Lower leg skin (tissue), 4 donors: ENCODE measurements at regions not wholly inside any gene's neighbourhood (a gene's known extent, or its start where the extent isn't known, plus 50 kb on each side); places are given as distances from the start of the nearest gene placed in this dataset.

Experiments used
- DNase-seq, 2 donors: peaks; one replicate each; pipeline ENCODE4 v3.0.0-alpha.2; 2019; ENCODE audit warnings: low spot score in 2 of 2
- H3K4me3 ChIP-seq: fragments of 200-600 bp; sonication (generic); 2 replicates; pipeline ENCODE4 v1.5.1; 2017; ENCODE audit warnings: mild to moderate bottlenecking, low read depth; ENCODE audit not compliant: poor library complexity, severe bottlenecking
- POLR2A ChIP-seq, 2 donors: fragments of 450-650 bp; IDR thresholded peaks; one replicate each; pipeline ENCODE4 v1.6.1; 2016 to 2017; ENCODE audit warnings: antibody characterized with exemption in 2 of 2, mild to moderate bottlenecking in 1 of 2, moderate library complexity in 1 of 2
- WGBS, 2 donors: methylation state at CpG; one replicate each; pipeline ENCODE4 v1.1.5; 2018; 5-methylcytosine and 5-hydroxymethylcytosine counted together
- intact Hi-C: fragments of 100-400 bp; cut with DNase I; formaldehyde crosslinking; loops from one replicate; pipeline ENCODE4 v1.15.0; 2023; ENCODE audit warnings: low total_unique reads
- TF ChIP-seq, protein P1 (sequence below), 3 donors: fragments of 450-650 bp; IDR thresholded peaks; one replicate each; pipeline ENCODE4 v1.5.1; 2016; ENCODE audit warnings: antibody characterized with exemption in 3 of 3, mild to moderate bottlenecking in 3 of 3, moderate library complexity in 2 of 3

DNA sequence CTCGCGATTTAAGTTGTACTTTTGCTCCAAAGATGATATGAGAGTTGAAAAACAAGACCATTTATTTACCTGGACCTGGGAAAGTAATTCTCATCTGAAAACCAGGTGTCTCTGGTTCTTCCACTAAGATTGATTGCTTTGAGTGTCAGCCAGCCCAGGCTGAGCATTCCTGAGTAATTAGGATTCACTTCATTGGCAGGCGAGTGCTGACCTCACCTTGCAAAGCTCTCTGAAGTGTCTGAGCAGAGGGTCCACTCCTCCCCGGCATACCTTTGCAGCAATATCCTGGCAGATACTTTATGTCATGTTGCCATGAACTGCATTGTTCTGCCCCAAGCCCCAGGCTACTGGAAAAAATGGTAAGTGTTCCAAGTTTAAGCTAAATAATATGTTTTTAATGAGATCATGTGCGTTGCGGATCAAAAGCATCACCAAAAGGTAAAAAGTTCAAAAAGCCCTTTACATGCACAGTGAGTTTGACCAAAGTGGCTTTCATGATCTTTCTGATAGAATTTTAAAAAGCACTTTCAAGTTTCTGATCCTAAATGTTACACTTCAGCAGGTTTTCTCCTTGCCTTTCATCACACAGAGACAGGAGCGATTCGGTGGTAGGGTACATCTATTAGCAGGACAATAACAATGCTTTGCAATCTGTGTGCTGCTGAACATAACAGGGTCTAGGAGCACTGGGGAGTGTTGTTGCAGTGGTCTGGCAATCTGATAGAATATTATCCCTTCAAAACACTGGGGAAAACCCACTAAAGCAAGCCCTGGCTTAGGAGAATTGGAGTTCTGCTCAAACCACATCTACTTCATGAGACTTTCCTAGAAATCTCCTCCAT lies 127.8 kb upstream of the EEF1E1 start:
- DNase-seq, result no peak
- WGBS, 2 donors, result 35 to 38% methylated on average over 8 of the region's 8 CpGs
- H3K4me3 ChIP-seq, result no peak overlapping the region
- TF ChIP-seq, protein P1, sequence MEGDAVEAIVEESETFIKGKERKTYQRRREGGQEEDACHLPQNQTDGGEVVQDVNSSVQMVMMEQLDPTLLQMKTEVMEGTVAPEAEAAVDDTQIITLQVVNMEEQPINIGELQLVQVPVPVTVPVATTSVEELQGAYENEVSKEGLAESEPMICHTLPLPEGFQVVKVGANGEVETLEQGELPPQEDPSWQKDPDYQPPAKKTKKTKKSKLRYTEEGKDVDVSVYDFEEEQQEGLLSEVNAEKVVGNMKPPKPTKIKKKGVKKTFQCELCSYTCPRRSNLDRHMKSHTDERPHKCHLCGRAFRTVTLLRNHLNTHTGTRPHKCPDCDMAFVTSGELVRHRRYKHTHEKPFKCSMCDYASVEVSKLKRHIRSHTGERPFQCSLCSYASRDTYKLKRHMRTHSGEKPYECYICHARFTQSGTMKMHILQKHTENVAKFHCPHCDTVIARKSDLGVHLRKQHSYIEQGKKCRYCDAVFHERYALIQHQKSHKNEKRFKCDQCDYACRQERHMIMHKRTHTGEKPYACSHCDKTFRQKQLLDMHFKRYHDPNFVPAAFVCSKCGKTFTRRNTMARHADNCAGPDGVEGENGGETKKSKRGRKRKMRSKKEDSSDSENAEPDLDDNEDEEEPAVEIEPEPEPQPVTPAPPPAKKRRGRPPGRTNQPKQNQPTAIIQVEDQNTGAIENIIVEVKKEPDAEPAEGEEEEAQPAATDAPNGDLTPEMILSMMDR (IDR thresholded peaks at IDR 0.05), result no peak
- TF ChIP-seq POLR2A (IDR thresholded peaks at IDR 0.05), result no peak
- intact Hi-C loops, result no loop called here

DNA sequence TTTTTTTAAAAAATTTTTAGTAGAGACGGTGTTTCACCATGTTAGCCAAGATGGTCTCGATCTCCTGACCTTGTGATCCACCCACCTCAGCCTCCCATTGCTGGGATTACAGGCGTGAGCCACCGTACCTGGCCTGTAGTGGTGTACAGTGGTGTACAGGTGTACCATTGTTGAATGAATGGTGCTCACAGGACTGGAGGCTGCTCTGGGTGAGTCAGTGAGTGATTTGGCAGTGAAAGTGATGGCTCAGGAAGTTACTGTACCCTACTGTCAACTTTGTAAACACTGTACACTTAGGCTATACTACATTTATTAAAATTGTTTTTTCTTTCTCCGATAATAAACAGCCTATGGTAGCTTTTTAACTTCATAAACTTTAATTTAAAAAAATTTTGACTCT lies 122.8 kb upstream of the EEF1E1 start:
- intact Hi-C loops, result no loop called here
- no peak overlapping the region for H3K4me3 ChIP-seq
- DNase-seq, result no peak
- TF ChIP-seq, protein P1 (IDR thresholded peaks at IDR 0.05), result no peak
- no peak for TF ChIP-seq POLR2A (IDR thresholded peaks at IDR 0.05)
- 87 to 89% methylated on average over 5 of the region's 5 CpGs for WGBS, 2 donors

DNA sequence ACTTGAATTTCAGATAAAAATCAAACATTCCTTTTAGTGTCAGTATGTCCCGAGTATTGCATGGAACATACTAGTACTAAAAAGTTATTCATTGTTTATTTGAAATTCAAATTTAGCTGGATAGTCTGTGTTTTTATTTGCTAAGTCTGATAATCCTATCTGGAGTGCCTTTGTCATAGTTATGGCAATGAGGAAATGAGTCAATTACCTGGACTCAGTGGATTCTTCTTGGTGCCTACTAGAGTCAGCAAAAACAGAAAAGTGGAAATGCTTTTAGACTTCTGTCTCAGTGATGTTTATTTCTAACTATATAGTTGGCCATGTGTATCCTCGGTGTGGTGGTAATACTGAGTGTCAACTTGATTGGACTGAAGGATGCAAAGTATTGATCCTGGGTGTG lies 121.3 kb upstream of the EEF1E1 start:
- H3K4me3 ChIP-seq, result no peak overlapping the region
- TF ChIP-seq, protein P1 (IDR thresholded peaks at IDR 0.05), result no peak
- no peak for TF ChIP-seq POLR2A (IDR thresholded peaks at IDR 0.05)
- intact Hi-C loops, result no loop called here
- WGBS, 2 donors, result 59 to 75% methylated on average over 2 of the region's 2 CpGs
- no peak for DNase-seq

DNA sequence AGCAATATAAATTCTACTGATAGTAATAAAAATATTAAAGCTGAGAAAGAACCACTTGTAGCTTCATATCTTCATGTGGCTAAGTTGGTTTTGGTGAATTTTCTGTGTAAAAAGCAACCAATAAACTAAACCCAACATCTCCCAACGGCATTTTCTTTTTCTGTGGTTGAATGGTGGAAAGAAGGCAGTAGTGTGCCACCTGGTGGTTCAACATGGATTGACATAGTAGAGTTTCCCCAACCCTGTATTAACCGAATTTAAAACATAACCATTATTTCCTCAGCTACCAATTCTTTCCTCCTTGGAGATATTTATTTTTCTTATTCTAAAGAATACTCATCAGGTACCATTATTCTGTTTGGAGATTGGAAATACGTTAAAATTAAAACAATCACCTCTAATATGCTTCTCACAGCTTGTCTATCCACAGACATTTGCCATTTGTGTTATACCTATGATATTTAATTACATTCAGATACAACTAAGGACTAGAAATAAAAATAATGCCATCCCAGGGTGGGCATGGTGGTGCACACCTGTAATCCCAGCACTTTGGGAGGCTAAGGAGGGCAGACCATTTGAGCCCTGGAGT lies 117.1 kb upstream of the EEF1E1 start:
- no peak overlapping the region for H3K4me3 ChIP-seq
- WGBS, 2 donors, result 8 to 9% methylated on average over 3 of the region's 3 CpGs
- TF ChIP-seq, protein P1 (IDR thresholded peaks at IDR 0.05), result no peak
- TF ChIP-seq POLR2A (IDR thresholded peaks at IDR 0.05), result no peak
- DNase-seq, result peak in 1 of 2 donors; percentile 25
- intact Hi-C loops, result no loop called here

DNA sequence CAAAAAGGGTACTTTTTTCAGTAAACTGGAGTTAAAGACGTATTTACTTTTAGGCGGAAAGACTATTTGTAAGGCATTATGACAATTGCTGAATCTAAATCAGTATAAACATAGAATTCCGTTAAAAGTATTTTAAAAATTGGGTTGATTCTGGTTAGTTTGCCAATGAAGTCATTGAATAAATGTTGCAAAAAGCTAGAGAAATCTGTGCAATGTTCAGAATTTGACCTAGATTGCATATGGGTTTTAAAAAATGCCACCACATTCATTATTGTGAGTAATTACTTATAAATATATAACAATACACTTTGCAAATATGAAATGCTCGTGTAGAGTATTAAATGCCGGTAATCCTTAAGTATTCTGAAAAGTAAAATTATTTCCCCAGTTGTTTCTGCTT lies 116.5 kb upstream of the EEF1E1 start:
- no peak overlapping the region for H3K4me3 ChIP-seq
- TF ChIP-seq, protein P1 (IDR thresholded peaks at IDR 0.05), result no peak
- no peak for TF ChIP-seq POLR2A (IDR thresholded peaks at IDR 0.05)
- DNase-seq, result no peak
- intact Hi-C loops, result no loop called here
- WGBS, 2 donors, result 72 to 74% methylated on average over 5 of the region's 5 CpGs
